Keratinocyte (primary cell): ENCODE measurements at regions not wholly inside any gene's neighbourhood (a gene's known extent, or its start where the extent isn't known, plus 50 kb on each side); places are given as distances from the start of the nearest gene placed in this dataset.

ENCODE experiments used
- EZH2 ChIP-seq: IDR thresholded peaks from one replicate; pipeline ENCODE4 v1.6.1; 2012; ENCODE audit warnings: inconsistent platforms, mild to moderate bottlenecking, low read length, moderate library complexity
- TF ChIP-seq, protein P1 (sequence below), 3 experiments: IDR thresholded peaks in 1 of 3; conservative IDR thresholded peaks in 1 of 3; optimal IDR thresholded peaks in 1 of 3; 2 replicates in 2 of 3; 3 replicates in 1 of 3; pipeline versions ENCODE3 to v1.5.1; 2011; ENCODE audit warnings: low read length in 3 of 3, mild to moderate bottlenecking in 3 of 3, moderate library complexity in 2 of 3, control low read depth in 1 of 3, inconsistent platforms in 1 of 3; ENCODE audit not compliant: insufficient read depth in 2 of 3; ENCODE audit errors: extremely low read depth in 1 of 3

DNA sequence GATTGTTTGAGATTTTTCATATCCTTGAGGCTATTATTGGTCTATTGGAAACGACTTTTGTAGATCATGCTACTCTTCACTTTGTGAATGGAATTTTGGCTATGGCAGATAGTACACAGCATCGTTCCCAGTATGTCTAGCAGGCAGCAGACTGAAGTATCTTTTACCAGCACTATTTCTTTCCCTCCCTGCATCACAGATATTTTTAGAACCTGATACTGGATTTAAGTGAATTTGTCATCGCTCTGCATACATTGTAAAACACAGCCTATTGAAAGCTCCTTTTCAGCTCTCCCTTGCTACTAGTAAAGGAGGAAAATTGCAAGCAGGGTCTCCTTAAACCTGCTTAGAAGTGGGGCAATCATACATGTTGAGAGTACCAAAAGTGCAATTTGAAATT is 133.6 kb downstream of the LUZP4 start:
- TF ChIP-seq, protein P1, sequence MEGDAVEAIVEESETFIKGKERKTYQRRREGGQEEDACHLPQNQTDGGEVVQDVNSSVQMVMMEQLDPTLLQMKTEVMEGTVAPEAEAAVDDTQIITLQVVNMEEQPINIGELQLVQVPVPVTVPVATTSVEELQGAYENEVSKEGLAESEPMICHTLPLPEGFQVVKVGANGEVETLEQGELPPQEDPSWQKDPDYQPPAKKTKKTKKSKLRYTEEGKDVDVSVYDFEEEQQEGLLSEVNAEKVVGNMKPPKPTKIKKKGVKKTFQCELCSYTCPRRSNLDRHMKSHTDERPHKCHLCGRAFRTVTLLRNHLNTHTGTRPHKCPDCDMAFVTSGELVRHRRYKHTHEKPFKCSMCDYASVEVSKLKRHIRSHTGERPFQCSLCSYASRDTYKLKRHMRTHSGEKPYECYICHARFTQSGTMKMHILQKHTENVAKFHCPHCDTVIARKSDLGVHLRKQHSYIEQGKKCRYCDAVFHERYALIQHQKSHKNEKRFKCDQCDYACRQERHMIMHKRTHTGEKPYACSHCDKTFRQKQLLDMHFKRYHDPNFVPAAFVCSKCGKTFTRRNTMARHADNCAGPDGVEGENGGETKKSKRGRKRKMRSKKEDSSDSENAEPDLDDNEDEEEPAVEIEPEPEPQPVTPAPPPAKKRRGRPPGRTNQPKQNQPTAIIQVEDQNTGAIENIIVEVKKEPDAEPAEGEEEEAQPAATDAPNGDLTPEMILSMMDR (optimal IDR thresholded peaks at IDR 0.05 in 1 of 3, IDR thresholded peaks at IDR 0.05 in 1 of 3, conservative IDR thresholded peaks at IDR 0.05 in 1 of 3; ENCODE audit: extremely low read depth in 1 of 3, insufficient read depth in 2 of 3, low read length in 3 of 3): no peak
- no peak for TF ChIP-seq EZH2
